ENCODE measurements at regions not wholly inside any gene's neighbourhood (a gene's known extent, or its start where the extent isn't known, plus 50 kb on each side); places are given as distances from the start of the nearest gene placed in this dataset.
"Not testable (repeated sequence)": the region's sequence is repeated elsewhere in the genome, so short reads cannot be mapped to it uniquely, and the experiment has no call there.

- DNase-seq = peak; percentile 65
Measured at GRCh38 chr4:184911310-184911709, 85.5 kb upstream of the ACSL1 start.

GRCh38 chr4:184913356-184914143 lies 87.8 kb upstream of the ACSL1 start:
- DNase-seq = no peak

- DNase-seq = not testable (repeated sequence)
Measured at GRCh38 chr4:184918799-184919198, 93.0 kb upstream of the ACSL1 start.

GRCh38 chr4:184921456-184921855 lies 95.7 kb upstream of the ACSL1 start:
- no peak for DNase-seq

GRCh38 chr4:184922301-184922700 lies 96.0 kb upstream of the HELT start:
- DNase-seq = no peak

- DNase-seq = no peak
Measured at GRCh38 chr4:184924516-184924915, 93.8 kb upstream of the HELT start.

GRCh38 chr4:184929476-184929875 lies 88.8 kb upstream of the HELT start:
- no peak for DNase-seq

- no peak for DNase-seq
Measured at GRCh38 chr4:184930026-184930425, 88.3 kb upstream of the HELT start.

GRCh38 chr4:184932343-184932742 lies 85.9 kb upstream of the HELT start:
- DNase-seq = peak; percentile 6

- DNase-seq = no peak
Measured at GRCh38 chr4:184933311-184933710, 85.0 kb upstream of the HELT start.

- DNase-seq = no peak
Measured at GRCh38 chr4:184934184-184934583, 84.1 kb upstream of the HELT start.

- no peak for DNase-seq
Measured at GRCh38 chr4:184934961-184935360, 83.3 kb upstream of the HELT start.

GRCh38 chr4:184936071-184936470 lies 82.2 kb upstream of the HELT start:
- DNase-seq = no peak

- no peak for DNase-seq
Measured at GRCh38 chr4:184937030-184937710, 81.1 kb upstream of the HELT start.

- peak; percentile 49 for DNase-seq
Measured at GRCh38 chr4:184937745-184938144, 80.5 kb upstream of the HELT start.

GRCh38 chr4:184938871-184939270 lies 79.4 kb upstream of the HELT start:
- no peak for DNase-seq

GRCh38 chr4:184939978-184940377 lies 78.3 kb upstream of the HELT start:
- DNase-seq = no peak

GRCh38 chr4:184940500-184940899 lies 77.8 kb upstream of the HELT start:
- no peak for DNase-seq

- no peak for DNase-seq
Measured at GRCh38 chr4:184941671-184942418, 76.4 kb upstream of the HELT start.

- DNase-seq = no peak
Measured at GRCh38 chr4:184942444-184943425, 75.6 kb upstream of the HELT start.

- no peak for DNase-seq
Measured at GRCh38 chr4:184949020-184949419, 69.3 kb upstream of the HELT start.

- no peak for DNase-seq
Measured at GRCh38 chr4:184950117-184950830, 68.0 kb upstream of the HELT start.
